Duodenal mucosa (tissue), 2 donors: ENCODE measurements at regions not wholly inside any gene's neighbourhood (a gene's known extent, or its start where the extent isn't known, plus 50 kb on each side); places are given as distances from the start of the nearest gene placed in this dataset.

ENCODE experiments used
- H3K27ac ChIP-seq: one replicate; pipeline ENCODE4 v1.7.0; 2013; ENCODE audit warnings: low read depth, low read length
- H3K27me3 ChIP-seq, 2 donors: one replicate each; pipeline ENCODE4 v1.7.0; 2013; ENCODE audit warnings: low read length in 2 of 2, control low read depth in 1 of 2; ENCODE audit not compliant: insufficient read depth in 2 of 2, control insufficient read depth in 1 of 2
- H3K36me3 ChIP-seq, 2 donors: one replicate each; pipeline ENCODE4 v1.7.0; 2013; ENCODE audit warnings: low read length in 2 of 2, control low read depth in 1 of 2; ENCODE audit not compliant: insufficient read depth in 2 of 2, control insufficient read depth in 1 of 2
- H3K4me1 ChIP-seq, 2 donors: one replicate each; pipeline ENCODE4 v1.7.0; 2013; ENCODE audit warnings: low read length in 2 of 2, control low read depth in 1 of 2; ENCODE audit not compliant: insufficient read depth in 2 of 2, control insufficient read depth in 1 of 2
- H3K4me3 ChIP-seq, 2 donors: one replicate each; pipeline ENCODE4 v1.7.0; 2013; ENCODE audit warnings: low read length in 2 of 2, low read depth in 1 of 2
- H3K9ac ChIP-seq, 2 donors: one replicate each; pipeline ENCODE4 v1.7.0; 2013; ENCODE audit warnings: low read length in 2 of 2, low read depth in 1 of 2
- H3K9me3 ChIP-seq, 2 donors: one replicate each; pipeline ENCODE4 v1.7.0; 2013; ENCODE audit warnings: low read length in 2 of 2, control low read depth in 1 of 2; ENCODE audit not compliant: control insufficient read depth in 1 of 2

GRCh38 chr15:69826819-69827175 is 270.9 kb downstream of the TLE3 start:
- no peaks in the 10 kb centered on the region for H3K9me3 ChIP-seq
- no peaks in the 10 kb centered on the region for H3K36me3 ChIP-seq
- no peak overlapping the region for H3K27ac ChIP-seq
- H3K4me3 ChIP-seq: no peak overlapping the region
- no peak overlapping the region for H3K9ac ChIP-seq
- H3K27me3 ChIP-seq: peaks cover 0 to under 1% of the 10 kb centered on the region in 2 donors
- H3K4me1 ChIP-seq: peaks cover 0 to 9% of the 10 kb centered on the region in 2 donors

DNA sequence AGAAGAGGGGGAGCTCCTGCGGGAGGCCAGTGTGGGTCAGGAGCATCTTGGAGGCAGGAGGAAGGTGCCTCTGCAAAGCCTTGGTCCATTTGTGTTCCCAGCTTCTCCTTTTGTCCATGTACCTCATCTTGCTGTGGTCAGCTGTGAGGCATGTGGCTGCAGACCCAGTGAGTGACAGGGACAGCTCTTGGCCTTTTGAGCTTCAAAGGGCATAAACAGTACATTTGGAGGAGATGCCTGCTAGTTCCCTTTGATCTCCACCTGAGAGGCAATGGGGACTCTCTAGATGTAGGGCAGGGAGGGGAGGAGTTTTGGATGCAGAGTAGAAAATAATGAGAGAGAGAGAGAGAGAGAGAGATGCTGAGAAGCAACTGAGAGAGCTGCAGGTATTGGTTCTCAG is 270.0 kb downstream of the TLE3 start:
- Histone ChIP-seq H3K4me1 (peaks cover 0 to 9% of the 10 kb centered on the region in 2 donors), H3K27ac (no peak overlapping the region), H3K4me3 (no peak overlapping the region), H3K9ac (no peak overlapping the region), H3K27me3 (no peaks in the 10 kb centered on the region), H3K36me3 (no peaks in the 10 kb centered on the region), H3K9me3 (no peaks in the 10 kb centered on the region)

GRCh38 chr15:69828181-69828828 is 269.4 kb downstream of the TLE3 start:
- no peaks in the 10 kb centered on the region for H3K36me3 ChIP-seq
- H3K9me3 ChIP-seq: no peaks in the 10 kb centered on the region
- no peaks in the 10 kb centered on the region for H3K27me3 ChIP-seq
- H3K27ac ChIP-seq: no peak overlapping the region
- H3K9ac ChIP-seq: no peak overlapping the region
- H3K4me1 ChIP-seq: peaks cover 0 to 9% of the 10 kb centered on the region in 2 donors
- no peak overlapping the region for H3K4me3 ChIP-seq

DNA sequence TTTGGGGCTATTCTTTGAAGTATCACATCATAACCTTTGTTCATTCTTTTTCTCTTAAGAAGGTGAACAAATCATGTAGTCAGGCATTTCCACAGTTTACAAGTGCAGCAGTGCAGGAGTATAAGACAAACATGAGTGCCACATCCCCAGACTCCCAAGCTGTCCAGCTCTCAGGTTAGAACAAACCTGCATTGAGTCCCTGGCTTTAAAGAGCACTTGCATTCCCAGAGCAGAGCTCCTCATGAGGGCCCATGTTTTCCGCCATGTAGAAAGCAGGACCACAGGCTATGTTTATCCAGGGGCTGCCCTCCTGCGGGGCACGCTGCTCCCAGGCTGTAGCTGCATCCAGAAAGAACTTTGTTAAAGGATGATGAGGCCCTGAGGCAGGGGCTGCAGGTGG is 267.7 kb downstream of the TLE3 start:
- H3K4me3 ChIP-seq: no peak overlapping the region
- no peaks in the 10 kb centered on the region for H3K27me3 ChIP-seq
- H3K9me3 ChIP-seq: no peaks in the 10 kb centered on the region
- H3K9ac ChIP-seq: no peak overlapping the region
- H3K27ac ChIP-seq: no peak overlapping the region
- peaks cover 0 to 9% of the 10 kb centered on the region in 2 donors for H3K4me1 ChIP-seq
- H3K36me3 ChIP-seq: no peaks in the 10 kb centered on the region

DNA sequence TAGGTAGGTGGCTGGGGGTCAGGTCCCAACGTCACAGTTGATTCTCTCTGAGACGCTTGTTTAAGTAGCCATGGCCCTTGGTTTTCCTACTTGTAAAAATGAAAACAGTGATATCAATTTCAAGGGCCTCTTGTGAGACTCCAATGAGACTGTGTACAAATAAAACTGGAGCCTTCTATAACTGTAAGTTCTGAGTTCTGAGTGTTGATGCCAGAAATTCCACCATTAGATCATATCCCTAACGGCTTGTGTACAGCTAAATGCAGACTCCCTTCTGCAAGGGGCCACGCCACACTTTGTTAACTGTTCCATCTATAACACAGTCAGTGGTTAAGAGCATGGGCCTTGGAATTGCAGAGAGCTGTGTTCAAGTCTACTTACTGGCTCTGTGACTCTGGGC is 267.3 kb downstream of the TLE3 start:
- Histone ChIP-seq H3K9ac (no peak overlapping the region), H3K27ac (no peak overlapping the region), H3K4me1 (peaks cover 0 to 9% of the 10 kb centered on the region in 2 donors), H3K36me3 (no peaks in the 10 kb centered on the region), H3K9me3 (no peaks in the 10 kb centered on the region), H3K27me3 (no peaks in the 10 kb centered on the region), H3K4me3 (no peak overlapping the region)

DNA sequence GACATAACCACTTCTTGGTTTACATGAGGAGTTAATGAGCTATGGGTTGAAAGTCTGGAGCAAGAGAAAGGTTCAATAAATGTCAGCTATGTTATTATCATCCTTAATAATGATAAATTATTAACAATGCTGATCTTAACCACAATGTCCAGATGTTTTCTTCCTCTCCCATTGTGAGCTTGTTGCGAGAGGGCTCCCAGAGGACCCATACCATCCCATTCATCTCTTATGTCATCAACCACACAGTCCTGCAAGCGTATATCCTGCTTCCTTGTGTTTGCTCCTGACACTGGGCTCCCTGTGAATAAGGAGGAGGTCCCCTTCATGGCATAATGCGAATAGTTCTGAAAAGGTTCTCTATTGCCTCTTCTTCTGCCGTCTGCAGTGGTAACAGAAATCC is 266.8 kb downstream of the TLE3 start:
- H3K9ac ChIP-seq: no peak overlapping the region
- H3K36me3 ChIP-seq: no peaks in the 10 kb centered on the region
- H3K4me3 ChIP-seq: no peak overlapping the region
- H3K9me3 ChIP-seq: no peaks in the 10 kb centered on the region
- H3K27me3 ChIP-seq: no peaks in the 10 kb centered on the region
- H3K4me1 ChIP-seq: peaks cover 0 to 9% of the 10 kb centered on the region in 2 donors
- no peak overlapping the region for H3K27ac ChIP-seq

- H3K4me3 ChIP-seq: no peak overlapping the region
- H3K4me1 ChIP-seq: peaks cover 0 to 6% of the 10 kb centered on the region in 2 donors
- no peaks in the 10 kb centered on the region for H3K36me3 ChIP-seq
- H3K27ac ChIP-seq: no peak overlapping the region
- H3K9ac ChIP-seq: no peak overlapping the region
- H3K9me3 ChIP-seq: no peaks in the 10 kb centered on the region
- no peaks in the 10 kb centered on the region for H3K27me3 ChIP-seq
Measured at GRCh38 chr15:69834267-69834666, 263.4 kb downstream of the TLE3 start.

DNA sequence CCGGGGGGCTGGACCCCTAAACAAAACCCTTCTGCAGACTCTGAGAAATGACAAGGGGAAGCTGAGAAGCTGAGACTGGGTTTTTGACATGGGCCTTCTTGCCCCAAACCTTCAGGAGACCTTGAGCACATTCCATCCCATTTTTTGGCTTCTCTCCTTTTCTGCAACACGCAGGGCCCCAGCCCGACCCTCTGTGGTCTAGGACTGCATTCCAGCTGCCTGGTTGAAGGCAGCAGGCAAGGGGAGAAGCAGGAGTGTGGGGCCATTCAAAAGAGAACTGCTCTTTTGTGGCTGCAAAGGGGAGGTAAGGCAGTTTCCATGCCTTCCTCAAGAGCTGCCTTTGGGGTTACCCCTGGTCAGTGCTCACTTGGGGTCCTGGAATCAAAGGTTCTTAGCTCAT is 263.0 kb downstream of the TLE3 start:
- Histone ChIP-seq H3K27ac (no peak overlapping the region), H3K27me3 (no peaks in the 10 kb centered on the region), H3K4me1 (peaks cover 0 to 6% of the 10 kb centered on the region in 2 donors), H3K4me3 (no peak overlapping the region), H3K36me3 (no peaks in the 10 kb centered on the region), H3K9ac (no peak overlapping the region), H3K9me3 (no peaks in the 10 kb centered on the region)

GRCh38 chr15:69836048-69836447 is 261.7 kb downstream of the TLE3 start:
- H3K9me3 ChIP-seq: no peaks in the 10 kb centered on the region
- no peak overlapping the region for H3K9ac ChIP-seq
- H3K4me1 ChIP-seq: no peaks in the 10 kb centered on the region
- no peaks in the 10 kb centered on the region for H3K36me3 ChIP-seq
- H3K4me3 ChIP-seq: no peak overlapping the region
- no peak overlapping the region for H3K27ac ChIP-seq
- H3K27me3 ChIP-seq: no peaks in the 10 kb centered on the region

DNA sequence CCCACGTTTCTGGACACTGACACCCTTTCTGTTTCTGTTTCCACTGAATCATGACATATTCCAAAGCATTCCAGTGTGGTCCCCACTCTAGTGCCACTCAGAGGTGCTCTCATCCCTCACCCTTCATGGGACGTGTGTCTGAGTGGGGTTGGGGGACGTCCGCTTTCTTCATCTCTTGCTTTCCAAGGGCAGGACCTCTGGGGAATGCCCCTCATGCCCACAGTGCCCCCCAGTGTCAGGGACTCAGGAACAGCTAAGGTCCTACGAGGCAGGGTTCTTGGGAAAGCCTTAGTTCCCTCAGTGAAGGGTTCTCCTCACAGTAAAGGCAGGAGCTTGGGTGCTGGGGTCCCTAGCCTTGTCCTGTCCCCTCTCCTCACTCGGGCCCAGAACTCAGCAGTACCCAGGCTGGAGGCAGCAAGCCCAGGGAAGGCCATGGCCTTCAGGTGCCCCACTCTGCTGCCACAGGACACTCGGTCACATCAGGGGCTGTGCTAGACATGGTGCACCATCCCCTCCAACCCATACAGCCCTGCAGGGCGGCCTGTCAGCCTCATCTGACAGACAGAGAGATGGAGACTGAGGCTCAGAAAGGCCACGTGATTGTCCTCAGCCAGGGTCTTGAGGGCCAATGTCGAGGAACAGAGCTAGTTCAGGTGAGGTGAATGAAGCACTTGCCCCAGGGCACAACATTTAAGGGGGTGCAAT is 261.0 kb downstream of the TLE3 start:
- H3K4me1 ChIP-seq: no peaks in the 10 kb centered on the region
- no peak overlapping the region for H3K4me3 ChIP-seq
- H3K9me3 ChIP-seq: no peaks in the 10 kb centered on the region
- H3K27ac ChIP-seq: no peak overlapping the region
- H3K9ac ChIP-seq: no peak overlapping the region
- H3K27me3 ChIP-seq: no peaks in the 10 kb centered on the region
- no peaks in the 10 kb centered on the region for H3K36me3 ChIP-seq
